Suprapubic skin (tissue), 4 donors: ENCODE measurements at regions not wholly inside any gene's neighbourhood (a gene's known extent, or its start where the extent isn't known, plus 50 kb on each side); places are given as distances from the start of the nearest gene placed in this dataset.

Experiments
- EP300 ChIP-seq: sonication (generic); formaldehyde crosslinking; IDR thresholded peaks from one replicate; pipeline ENCODE4 v1.6.1; 2017; ENCODE audit warnings: antibody characterized with exemption
- POLR2A ChIP-seq, 2 donors: fragments of 450-650 bp; IDR thresholded peaks; one replicate each; pipeline ENCODE4 v1.6.1; 2017; ENCODE audit warnings: antibody characterized with exemption in 2 of 2, mild to moderate bottlenecking in 2 of 2, moderate library complexity in 2 of 2
- POLR2AphosphoS5 ChIP-seq, 3 donors: sonication (generic); formaldehyde crosslinking; IDR thresholded peaks; one replicate each; pipeline ENCODE4 v1.6.1; 2017; ENCODE audit warnings: antibody characterized with exemption in 3 of 3
- TF ChIP-seq, protein P1 (sequence below), 2 donors: fragments of 200-600 bp in 1 of 2; fragments of 450-650 bp in 1 of 2; sonication (generic) in 1 of 2; IDR thresholded peaks; one replicate each; pipeline ENCODE4 v1.5.1; 2016 to 2019; ENCODE audit warnings: antibody characterized with exemption in 2 of 2, mild to moderate bottlenecking in 1 of 2, moderate library complexity in 1 of 2

DNA sequence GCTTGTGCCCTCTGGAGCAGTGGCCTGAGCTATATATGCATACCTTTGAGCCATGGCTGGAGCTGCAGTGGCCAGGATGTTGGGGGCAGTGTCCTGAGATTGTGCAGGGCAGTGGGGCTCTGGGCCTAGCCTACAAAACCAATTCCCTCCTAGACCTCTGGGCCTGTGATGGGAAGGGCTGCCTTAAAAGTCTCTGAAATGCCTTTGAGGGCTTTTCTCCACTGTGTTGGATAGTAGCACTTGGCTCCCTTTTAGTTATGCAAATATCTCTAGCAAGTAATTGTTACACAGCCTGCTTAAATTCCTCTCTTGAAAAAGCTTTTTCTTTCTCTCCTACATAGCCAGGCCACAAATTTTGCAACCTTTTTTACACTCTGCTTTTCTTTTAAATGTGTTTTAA is 426.4 kb downstream of the ACTR3B start:
- TF ChIP-seq, protein P1, sequence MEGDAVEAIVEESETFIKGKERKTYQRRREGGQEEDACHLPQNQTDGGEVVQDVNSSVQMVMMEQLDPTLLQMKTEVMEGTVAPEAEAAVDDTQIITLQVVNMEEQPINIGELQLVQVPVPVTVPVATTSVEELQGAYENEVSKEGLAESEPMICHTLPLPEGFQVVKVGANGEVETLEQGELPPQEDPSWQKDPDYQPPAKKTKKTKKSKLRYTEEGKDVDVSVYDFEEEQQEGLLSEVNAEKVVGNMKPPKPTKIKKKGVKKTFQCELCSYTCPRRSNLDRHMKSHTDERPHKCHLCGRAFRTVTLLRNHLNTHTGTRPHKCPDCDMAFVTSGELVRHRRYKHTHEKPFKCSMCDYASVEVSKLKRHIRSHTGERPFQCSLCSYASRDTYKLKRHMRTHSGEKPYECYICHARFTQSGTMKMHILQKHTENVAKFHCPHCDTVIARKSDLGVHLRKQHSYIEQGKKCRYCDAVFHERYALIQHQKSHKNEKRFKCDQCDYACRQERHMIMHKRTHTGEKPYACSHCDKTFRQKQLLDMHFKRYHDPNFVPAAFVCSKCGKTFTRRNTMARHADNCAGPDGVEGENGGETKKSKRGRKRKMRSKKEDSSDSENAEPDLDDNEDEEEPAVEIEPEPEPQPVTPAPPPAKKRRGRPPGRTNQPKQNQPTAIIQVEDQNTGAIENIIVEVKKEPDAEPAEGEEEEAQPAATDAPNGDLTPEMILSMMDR (IDR thresholded peaks at IDR 0.05) = no peak
- TF ChIP-seq POLR2AphosphoS5 (IDR thresholded peaks at IDR 0.05) (no peak), POLR2A (IDR thresholded peaks at IDR 0.05) (no peak), EP300 (no peak)
